ENCODE measurements at regions not wholly inside any gene's neighbourhood (a gene's known extent, or its start where the extent isn't known, plus 50 kb on each side); places are given as distances from the start of the nearest gene placed in this dataset.
"Not testable (repeated sequence)": the region's sequence is repeated elsewhere in the genome, so short reads cannot be mapped to it uniquely, and the experiment has no call there.

- DNase-seq (ENCODE audit: low read depth in 4 of 4, low spot score in 1 of 4) = no peak
These were observed 82.6 kb upstream of the ARG1 start for GRCh38 chr6:131490441-131490840.

GRCh38 chr6:131492932-131493573 is 80.0 kb upstream of the ARG1 start:
- DNase-seq (ENCODE audit: low read depth in 4 of 4, low spot score in 1 of 4) = no peak

- DNase-seq (ENCODE audit: low read depth in 4 of 4, low spot score in 1 of 4) = not testable (repeated sequence)
These were observed 68.6 kb upstream of the ARG1 start for GRCh38 chr6:131504387-131504786.

GRCh38 chr6:131510094-131510493 is 62.9 kb upstream of the ARG1 start:
- DNase-seq (ENCODE audit: low read depth in 4 of 4, low spot score in 1 of 4) = no peak

- DNase-seq (ENCODE audit: low read depth in 4 of 4, low spot score in 1 of 4) = no peak
These were observed 62.4 kb upstream of the ARG1 start for GRCh38 chr6:131510591-131510990.

- DNase-seq (ENCODE audit: low read depth in 4 of 4, low spot score in 1 of 4) = peak in 1 of 4 experiments; percentile 41
These were observed 53.2 kb upstream of the ARG1 start for GRCh38 chr6:131519670-131520436.
